RKO (cell line): ENCODE measurements at regions not wholly inside any gene's neighbourhood (a gene's known extent, or its start where the extent isn't known, plus 50 kb on each side); places are given as distances from the start of the nearest gene placed in this dataset.
"Not testable (repeated sequence)": the region's sequence is repeated elsewhere in the genome, so short reads cannot be mapped to it uniquely, and the experiment has no call there.

ENCODE experiments used
- DNase-seq: peaks from one replicate; pipeline ENCODE4 v3.0.0-alpha.2; 2016; ENCODE audit warnings: low spot score

DNA sequence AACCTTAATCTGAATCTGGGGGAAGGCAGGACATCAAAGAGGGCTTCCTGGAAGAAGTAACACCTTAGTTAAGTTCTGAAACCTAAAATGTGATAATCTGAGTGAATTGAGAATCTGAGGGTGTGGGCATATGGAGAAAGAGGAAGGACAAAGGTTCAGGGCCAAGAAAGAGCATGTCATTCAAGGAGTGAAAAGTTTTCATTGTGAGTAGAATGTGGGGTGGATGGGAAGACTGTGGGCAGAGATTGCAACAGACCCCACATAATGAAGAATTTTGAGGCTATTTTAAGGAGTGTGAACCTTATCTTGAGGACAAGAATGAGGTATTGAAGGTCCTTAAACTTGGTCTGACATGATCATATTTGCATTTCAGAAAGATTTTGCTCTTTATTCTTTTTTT is 227.2 kb downstream of the PTGER3 start:
- no peak for DNase-seq

- no peak for DNase-seq
These were observed 226.6 kb downstream of the PTGER3 start for GRCh38 chr1:70820995-70821394.

DNA sequence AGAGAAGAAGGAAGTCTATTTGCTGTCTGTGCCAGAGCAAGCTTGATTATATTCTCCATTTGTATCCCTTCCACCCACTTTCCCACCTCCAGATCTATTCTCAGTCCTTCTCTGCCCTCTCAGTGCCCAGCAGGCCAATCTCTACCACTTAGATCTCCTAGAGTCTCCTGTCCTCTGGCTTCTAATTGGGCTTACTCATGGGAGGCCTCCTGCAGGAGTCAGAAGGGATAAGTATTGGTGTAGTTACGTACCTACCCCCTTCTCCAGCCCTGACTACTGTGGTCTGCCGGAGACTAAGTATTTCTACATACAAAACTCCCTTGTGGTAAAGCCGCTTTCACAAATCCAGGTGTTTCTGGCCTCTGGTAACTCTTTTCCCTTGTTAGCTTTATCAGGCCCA is 221.2 kb downstream of the PTGER3 start:
- no peak for DNase-seq

GRCh38 chr1:70827030-70827429 is 220.6 kb downstream of the PTGER3 start:
- no peak for DNase-seq

- no peak for DNase-seq
These were observed 219.4 kb downstream of the PTGER3 start for GRCh38 chr1:70828177-70828576.

GRCh38 chr1:70834365-70834764 is 213.3 kb downstream of the PTGER3 start:
- DNase-seq, result not testable (repeated sequence)

DNA sequence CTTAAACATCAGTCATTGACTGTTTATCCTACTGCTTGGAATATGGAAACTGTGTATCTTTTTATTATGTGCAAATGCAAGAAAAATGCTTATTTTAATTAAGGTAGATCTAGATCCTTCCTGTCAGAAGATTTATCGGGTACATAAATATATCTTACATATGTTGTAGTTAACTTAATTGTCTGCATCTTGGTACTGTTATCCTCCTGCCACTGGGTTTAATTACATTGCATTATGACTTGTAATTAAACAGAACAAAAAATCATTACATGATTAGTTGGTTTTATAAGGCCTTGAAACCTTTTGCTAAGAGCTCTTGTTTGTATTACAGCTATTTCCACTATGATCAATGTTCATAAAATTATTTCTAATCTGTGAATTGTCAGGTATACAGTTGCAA is 211.2 kb downstream of the PTGER3 start:
- no peak for DNase-seq

DNA sequence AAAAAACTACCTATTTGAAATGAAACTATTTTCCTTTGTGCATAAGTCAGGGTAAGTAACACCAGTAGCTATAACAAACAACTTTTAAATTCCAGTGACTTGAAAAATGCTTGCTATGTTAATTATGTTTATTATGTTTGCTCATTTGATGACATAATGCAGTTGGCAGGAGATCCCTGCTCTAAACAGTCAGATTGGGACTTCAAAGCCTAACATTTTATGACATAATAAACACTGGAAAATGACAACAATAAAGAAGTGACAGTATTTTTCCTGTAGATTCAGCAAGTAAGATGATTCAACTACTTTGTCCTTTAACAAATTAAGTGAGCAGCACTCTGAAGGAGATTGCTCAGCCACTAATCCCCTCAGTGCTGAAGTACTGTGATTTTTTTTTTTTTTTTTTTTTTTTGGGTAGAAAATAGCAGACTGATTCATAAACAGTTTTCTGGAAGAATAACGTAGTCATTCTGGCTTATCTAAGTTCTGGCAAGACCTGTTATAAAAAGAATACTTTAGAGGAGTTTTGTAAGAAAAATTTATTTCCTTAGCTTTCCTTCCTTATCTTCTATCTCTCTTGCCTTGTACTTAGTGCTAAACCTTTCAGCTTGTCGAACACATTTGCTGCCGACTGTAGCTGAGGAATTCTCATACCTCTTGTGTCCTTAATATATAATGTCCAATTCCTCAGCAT is 207.2 kb downstream of the PTGER3 start:
- DNase-seq, result peak; percentile 23

- no peak for DNase-seq
These were observed 205.1 kb downstream of the PTGER3 start for GRCh38 chr1:70842562-70842961.

DNA sequence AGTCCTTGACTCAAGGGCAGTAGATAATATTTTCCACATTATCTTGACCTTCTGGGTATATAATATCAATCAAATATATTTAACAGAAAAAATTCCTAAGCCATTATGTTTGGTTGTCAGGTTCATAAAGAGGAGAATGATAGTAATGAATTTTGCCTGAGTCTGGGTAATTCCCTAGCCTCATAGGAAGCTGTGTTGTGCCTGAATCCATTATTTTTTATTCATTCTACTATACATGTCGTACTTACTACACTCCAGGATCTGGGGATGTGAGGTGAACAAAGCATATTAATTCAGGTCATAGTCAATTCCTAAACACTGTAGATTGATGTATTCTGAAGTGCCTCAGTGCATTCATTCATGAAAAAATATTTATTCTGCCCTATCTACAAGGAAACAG is 204.2 kb downstream of the PTGER3 start:
- no peak for DNase-seq

DNA sequence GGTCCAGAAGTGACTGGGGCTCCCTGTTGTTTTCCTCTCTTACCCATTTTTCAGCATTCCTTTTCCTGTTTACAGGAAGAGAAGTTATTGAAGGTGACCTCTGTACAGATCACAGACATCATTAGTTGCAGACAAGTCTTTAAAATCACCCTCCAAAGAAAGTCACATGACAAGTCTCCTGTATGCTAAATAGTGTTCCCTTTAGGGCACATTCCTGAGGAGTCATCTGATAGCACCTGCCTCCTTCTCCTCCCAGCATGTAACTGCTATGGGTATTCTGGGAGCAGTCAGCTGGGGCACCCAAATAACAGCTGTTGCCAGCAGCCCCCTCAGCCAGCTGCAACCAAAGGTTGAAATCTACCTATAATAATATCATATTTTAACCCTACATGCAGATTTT is 200.6 kb downstream of the PTGER3 start:
- no peak for DNase-seq

DNA sequence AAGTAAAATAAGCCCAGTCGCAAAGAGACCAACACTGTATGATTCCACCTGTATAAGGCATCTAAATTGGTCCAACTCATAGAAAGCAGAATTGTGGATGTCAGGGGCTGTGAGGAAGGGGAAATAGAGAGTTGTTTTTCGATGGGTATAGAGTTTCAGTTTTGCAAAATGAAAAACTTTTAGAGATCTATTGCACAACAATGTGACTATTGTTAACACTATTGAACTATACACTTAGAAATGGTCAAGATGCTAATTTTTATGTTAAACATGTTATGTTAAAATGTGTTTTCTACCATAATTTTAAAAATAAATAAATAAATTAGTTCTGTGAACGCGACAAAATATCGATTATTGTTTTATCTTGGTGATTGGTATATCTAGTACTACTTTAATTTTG is 192.4 kb downstream of the PTGER3 start:
- DNase-seq, result no peak

GRCh38 chr1:70856201-70856600 is 191.4 kb downstream of the PTGER3 start:
- DNase-seq, result no peak

- DNase-seq, result no peak
These were observed 184.4 kb downstream of the PTGER3 start for GRCh38 chr1:70863239-70863638.

- DNase-seq, result no peak
These were observed 183.3 kb downstream of the PTGER3 start for GRCh38 chr1:70864302-70864701.

DNA sequence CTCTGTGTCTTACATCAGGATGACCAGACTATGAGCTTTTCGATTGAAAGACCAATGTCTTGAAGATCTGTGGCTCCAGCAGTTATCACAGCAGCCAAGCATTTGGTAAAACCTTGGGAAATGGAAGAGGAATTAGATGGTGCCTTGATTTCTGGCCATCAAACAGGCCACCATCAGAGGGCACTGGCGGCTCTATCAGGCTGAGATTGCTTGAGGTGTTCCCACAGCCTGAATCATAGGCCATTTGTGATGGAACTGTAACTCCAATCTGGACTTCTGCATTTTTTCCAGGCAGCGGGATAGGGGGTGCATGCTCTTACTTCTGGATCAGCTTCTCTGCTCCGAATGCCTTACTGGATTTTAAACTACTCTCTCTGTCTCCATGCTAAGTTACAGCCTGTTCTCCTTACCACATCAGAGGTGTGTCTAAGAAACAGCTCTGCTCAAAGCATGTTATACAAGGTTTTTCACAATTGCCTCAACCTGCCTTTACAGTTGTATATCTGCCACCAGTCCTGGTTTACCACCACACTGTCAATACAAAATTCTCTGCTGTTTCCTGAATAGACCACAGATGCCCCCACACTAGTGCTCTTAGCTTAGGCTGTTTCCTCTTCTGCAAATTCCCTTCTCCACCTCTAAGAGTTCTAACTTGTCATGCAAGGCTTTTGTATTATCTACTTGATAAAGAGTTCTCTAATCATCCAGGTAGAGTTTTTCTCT is 180.9 kb downstream of the PTGER3 start:
- DNase-seq, result peak; percentile 19

GRCh38 chr1:70871790-70872189 is 175.8 kb downstream of the PTGER3 start:
- no peak for DNase-seq

DNA sequence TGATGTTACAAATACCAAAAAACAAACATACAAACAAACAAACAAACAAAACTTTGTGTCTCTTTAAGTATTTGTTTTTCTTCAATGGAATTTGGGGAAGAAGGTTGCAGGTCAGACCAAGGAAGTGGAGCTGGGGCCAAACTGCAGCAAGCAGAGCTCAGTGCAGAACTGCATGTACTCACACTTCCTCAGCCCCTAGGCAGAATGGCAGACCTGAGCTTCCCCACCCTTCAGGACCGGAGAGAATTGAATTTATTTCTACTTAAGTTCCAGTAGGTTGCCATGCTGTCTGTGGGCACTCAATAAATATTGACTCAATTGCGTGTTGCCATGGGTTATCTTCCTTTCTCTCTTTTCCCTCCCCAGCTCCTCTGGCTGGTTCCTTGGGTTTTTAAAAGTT is 173.6 kb downstream of the PTGER3 start:
- DNase-seq, result no peak

DNA sequence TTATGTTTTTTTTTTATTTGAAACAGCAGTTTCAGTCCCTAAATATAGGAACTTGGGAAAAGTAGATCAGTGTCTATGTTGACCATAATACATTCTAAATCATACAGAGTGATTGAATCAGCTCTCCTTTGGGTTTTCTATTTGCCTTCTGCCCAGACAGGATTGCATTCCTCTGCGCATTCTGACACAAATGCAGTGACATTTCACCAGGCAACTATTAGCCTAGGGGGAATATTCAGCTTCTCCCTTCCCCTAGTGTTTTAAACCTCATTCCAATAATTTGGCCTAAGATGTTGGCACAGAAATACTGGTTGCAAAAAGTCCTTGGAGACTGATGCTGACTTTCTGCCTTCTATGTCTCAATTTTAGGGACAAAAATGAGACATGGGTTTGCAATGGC is 172.8 kb downstream of the PTGER3 start:
- DNase-seq, result no peak

GRCh38 chr1:70877343-70877742 is 170.3 kb downstream of the PTGER3 start:
- DNase-seq, result no peak

DNA sequence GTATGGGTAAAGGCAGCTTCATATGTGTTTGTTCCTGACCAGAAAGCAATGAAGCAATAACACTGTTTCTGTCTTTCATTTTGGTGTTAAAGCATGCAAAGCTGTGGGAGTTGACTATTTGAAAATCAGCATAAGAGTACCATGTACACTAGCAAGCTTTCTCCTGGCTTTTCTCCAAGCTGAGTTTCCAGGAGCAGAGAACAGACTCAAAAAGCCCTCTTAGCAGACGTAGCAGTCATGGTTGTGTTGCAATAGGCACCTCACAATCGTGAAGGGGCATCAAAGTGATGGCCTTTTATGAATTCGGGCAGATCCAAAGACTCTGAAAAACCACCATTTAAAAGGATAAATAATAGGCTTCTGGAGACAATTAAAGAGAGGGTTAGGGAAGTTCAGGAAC is 159.7 kb downstream of the PTGER3 start:
- DNase-seq, result no peak

DNA sequence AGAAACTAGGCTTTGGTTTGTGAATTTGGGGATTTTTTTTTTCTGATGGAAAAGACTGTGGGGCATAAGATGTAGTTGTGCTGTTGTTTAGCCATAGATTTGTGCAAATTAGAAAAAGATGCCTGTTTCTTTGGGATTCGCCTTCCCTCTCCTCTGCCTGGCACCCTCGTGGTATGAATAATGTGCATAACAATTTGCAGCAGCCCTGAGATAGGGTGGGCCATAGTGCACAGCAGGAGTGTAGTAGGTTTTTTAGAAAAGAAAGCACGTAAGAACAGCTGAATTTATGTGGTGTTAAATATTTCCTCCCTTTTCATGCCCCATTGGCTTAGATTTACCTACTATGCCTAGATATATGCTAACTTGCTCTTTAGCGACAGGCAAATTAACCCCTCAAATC is 158.9 kb downstream of the PTGER3 start:
- no peak for DNase-seq

DNA sequence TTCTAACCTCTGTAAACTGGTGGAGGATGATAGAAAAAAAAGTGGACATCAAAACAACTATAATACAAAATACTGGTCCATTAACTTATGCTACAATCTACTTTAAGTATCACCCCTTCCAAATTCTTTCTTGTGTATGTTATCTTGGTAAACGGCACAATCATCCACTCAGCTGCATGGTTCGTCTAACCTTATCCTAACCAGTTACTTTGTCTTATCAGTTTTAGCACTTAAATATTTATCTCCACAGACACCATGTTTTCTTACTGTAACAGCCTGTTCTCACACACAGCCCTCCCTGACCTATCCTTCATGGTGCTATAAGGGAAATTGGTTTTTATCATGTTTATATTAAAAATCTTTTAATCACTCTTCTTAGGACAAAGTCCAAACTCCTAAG is 157.2 kb downstream of the PTGER3 start:
- no peak for DNase-seq
